GM12875 (cell line): ENCODE measurements at regions not wholly inside any gene's neighbourhood (a gene's known extent, or its start where the extent isn't known, plus 50 kb on each side); places are given as distances from the start of the nearest gene placed in this dataset.

Experiments used
- H3K4me3 ChIP-seq: one replicate; pipeline ENCODE4 v1.5.1; 2011; ENCODE audit warnings: low read depth, low read length, control low read depth
- TF ChIP-seq, protein P1 (sequence below): IDR thresholded peaks from 2 replicates; pipeline ENCODE4 v1.5.1; 2011; ENCODE audit warnings: low read depth, mild to moderate bottlenecking, control low read depth, inconsistent platforms, low read length, moderate library complexity, borderline replicate concordance; ENCODE audit not compliant: insufficient read depth

DNA sequence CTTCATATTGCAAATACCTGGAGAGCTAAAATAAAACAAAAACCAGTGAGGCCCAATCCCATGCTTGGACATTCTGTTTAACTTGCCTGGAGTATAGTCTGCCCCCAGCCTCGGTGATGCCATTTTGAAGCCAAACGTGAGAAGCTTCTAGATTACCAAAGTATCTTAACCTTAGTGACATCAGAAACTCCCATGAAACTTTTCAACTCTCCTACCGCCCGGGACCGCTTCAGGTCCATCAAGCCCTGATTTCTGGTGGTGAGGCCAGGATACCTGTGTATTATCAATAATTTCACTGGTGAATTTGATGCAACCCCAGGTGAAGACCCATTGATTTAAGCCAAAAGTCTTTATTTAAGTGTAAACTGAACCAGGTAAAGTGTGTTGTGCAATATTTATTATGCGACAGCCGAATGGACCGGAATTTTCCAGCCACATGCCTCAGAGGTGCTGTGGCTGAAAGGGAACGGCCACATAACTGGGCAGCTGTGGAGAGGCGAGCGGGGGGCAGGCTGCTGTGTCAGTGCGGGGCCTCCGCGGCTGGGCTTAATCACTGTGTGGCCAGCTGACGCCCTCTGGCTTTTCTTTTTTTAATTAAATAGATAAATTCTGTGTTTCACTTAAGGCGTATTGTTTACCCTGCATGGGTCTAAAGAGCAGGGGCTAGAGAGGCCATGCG, 385.5 kb upstream of the B3GAT1 start:
- H3K4me3 ChIP-seq: no peak overlapping the region
- TF ChIP-seq, protein P1, sequence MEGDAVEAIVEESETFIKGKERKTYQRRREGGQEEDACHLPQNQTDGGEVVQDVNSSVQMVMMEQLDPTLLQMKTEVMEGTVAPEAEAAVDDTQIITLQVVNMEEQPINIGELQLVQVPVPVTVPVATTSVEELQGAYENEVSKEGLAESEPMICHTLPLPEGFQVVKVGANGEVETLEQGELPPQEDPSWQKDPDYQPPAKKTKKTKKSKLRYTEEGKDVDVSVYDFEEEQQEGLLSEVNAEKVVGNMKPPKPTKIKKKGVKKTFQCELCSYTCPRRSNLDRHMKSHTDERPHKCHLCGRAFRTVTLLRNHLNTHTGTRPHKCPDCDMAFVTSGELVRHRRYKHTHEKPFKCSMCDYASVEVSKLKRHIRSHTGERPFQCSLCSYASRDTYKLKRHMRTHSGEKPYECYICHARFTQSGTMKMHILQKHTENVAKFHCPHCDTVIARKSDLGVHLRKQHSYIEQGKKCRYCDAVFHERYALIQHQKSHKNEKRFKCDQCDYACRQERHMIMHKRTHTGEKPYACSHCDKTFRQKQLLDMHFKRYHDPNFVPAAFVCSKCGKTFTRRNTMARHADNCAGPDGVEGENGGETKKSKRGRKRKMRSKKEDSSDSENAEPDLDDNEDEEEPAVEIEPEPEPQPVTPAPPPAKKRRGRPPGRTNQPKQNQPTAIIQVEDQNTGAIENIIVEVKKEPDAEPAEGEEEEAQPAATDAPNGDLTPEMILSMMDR: no peak

DNA sequence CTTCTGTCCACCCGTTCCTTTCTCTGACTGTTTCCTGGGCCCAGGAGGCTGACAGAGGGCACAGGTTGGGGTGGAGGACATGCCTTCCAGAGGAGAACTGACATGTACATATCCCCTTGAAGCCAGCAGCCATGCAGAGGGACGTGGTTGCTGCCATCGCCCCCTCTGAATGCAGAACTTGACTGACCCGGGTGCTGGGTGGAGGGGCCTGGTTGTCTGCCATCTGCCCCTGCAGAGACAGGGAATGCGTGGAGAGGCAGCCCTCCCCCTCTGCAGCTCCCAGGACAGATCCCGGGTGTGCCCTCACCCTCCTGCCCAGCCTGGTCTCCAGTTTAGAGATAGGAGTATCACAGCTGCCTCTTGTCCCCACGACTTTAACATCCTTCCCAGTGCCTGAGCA, 383.0 kb upstream of the B3GAT1 start:
- no peak overlapping the region for H3K4me3 ChIP-seq
- TF ChIP-seq, protein P1: no peak

DNA sequence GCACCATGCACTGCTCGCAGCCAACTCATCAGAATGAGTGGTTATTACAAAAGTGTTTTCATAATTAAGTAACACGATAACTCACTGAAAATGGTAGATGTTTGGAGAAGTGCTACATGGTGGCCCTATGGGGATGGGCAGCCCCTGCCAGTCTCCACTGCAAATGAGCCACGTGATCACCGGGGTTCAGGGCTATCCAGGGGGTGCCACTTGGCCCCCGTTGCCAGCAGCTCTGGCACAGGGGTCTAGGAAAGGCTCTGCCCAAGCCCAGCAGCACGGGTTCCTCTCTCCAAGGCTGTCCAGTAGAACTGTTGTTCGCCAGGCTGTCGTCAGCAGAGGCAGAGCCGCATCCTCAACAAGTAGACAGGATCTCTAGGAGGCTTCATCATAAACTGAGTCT, 382.1 kb upstream of the B3GAT1 start:
- H3K4me3 ChIP-seq: no peak overlapping the region
- TF ChIP-seq, protein P1: no peak

DNA sequence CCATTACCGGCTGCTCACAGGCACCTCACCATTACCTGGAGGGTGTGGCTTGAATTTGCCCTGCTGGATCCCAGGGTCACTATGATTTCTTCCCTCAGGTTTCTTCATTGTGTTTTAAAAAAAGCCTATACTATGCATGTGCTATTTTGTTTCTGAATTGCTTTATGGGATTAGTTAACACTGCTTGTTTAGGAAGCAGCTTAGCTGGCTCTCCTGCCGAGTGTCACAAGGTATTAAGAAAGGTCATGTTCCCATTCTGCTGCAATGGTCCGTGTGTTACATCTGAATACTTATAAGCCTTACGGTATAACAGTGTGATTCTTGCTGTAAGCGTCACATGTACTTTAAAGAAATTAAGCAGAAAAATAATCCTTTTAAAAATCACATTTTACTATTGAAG, 380.6 kb upstream of the B3GAT1 start:
- TF ChIP-seq, protein P1: no peak
- no peak overlapping the region for H3K4me3 ChIP-seq

DNA sequence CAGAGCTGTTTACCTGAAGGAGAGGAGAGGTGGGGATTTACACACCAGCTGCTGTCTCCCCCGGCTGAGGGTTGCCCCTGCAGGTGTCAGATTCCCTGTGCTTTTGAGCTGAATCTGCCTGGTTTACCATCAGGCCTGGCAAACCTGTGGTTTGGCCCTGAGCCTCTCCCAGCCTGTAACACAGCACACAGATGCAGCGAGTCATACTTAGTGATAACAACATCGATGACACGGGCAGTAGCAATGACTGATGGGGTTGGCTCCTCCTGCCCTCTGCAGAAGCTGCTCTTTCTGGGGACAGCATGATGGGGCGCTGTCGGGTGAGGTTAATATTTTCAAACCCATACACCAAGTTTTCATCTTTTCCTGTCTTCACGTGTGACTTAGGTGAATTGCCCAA, 380.0 kb upstream of the B3GAT1 start:
- TF ChIP-seq, protein P1: no peak

DNA sequence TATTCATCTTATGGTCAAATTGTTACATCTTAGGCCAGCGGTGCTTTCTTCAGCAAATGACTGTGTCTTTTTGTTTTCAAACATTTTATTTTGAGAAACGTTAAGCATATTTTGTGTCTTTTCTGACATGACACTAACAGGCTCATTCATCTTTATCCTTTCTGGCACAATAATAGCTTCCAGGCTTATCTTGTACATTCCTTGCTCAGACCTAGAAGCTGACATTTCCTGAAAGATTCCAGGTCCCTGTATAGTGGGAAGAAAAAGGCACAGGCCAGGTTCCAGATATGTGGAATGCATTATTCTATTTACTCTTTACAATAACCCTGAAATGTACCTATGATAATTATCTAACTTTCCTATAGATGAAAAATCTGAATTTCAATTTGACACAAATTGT, 379.1 kb upstream of the B3GAT1 start:
- TF ChIP-seq, protein P1: no peak
- H3K4me3 ChIP-seq: no peak overlapping the region

More for the DNA sequence above, 380.0 kb upstream of the B3GAT1 start:
- no peak overlapping the region for H3K4me3 ChIP-seq

DNA sequence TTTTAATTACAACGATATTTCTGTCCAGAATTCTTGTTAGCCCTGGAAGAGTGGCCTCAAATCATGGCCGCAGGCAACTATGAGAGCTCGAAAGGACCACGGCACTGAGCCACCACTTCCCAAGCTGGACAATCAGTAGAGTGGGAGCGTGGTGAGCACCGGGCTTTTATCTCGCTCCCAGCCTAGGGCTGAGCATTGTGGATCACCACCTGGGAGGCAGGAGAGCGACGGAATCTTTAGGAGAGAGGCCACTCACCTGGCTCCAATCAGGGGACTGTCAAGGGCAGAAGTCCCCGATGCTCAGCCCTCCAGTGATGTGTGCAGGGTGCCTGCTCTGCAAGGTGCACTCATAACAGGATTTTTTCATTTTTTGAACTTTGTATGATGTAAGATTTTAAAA, 377.1 kb upstream of the B3GAT1 start:
- TF ChIP-seq, protein P1: no peak
- no peak overlapping the region for H3K4me3 ChIP-seq
